PFSK-1 (cell line): ENCODE measurements at regions not wholly inside any gene's neighbourhood (a gene's known extent, or its start where the extent isn't known, plus 50 kb on each side); places are given as distances from the start of the nearest gene placed in this dataset.

Experiments
- FOXP2 ChIP-seq: optimal IDR thresholded peaks from 2 replicates; pipeline ENCODE3; 2011; ENCODE audit warnings: borderline replicate concordance, control low read depth, inconsistent platforms; ENCODE audit not compliant: insufficient read depth; ENCODE audit errors: extremely low read length, extremely low read depth
- POLR2AphosphoS5 ChIP-seq: IDR thresholded peaks from 2 replicates; pipeline ENCODE4 v1.6.1; 2012; ENCODE audit warnings: low read depth, mild to moderate bottlenecking, control low read depth, low read length, moderate library complexity
- REST ChIP-seq, 2 experiments: IDR thresholded peaks; 2 replicates each; pipeline versions ENCODE4 v1.6.1 to v1.8.0; 2011 to 2012; ENCODE audit warnings: low read depth in 2 of 2, low read length in 2 of 2, control low read depth in 1 of 2, inconsistent platforms in 1 of 2, mild to moderate bottlenecking in 1 of 2, moderate library complexity in 1 of 2; ENCODE audit not compliant: insufficient read depth in 1 of 2
- SIN3A ChIP-seq: IDR thresholded peaks from 2 replicates; pipeline ENCODE4 v1.6.1; 2012; ENCODE audit warnings: mild to moderate bottlenecking, low read length, moderate library complexity, borderline replicate concordance; ENCODE audit not compliant: insufficient read depth
- TAF1 ChIP-seq: IDR thresholded peaks from 2 replicates; pipeline ENCODE4 v1.6.1; 2012; ENCODE audit warnings: low read length, control low read depth, borderline replicate concordance; ENCODE audit not compliant: insufficient read depth

- TF ChIP-seq TAF1, result no peak
Observed at GRCh38 chr9:38138276-38138675, 69.2 kb upstream of the SHB start.

GRCh38 chr9:38137342-38137741 is 68.3 kb upstream of the SHB start:
- TF ChIP-seq TAF1 (no peak), POLR2AphosphoS5 (no peak), FOXP2 (no peak), REST (IDR thresholded peaks at IDR 0.05; ENCODE audit: insufficient read depth in 1 of 2, low read depth in 2 of 2, low read length in 2 of 2) (no peak), SIN3A (no peak)

GRCh38 chr9:38136386-38136785 is 67.4 kb upstream of the SHB start:
- TF ChIP-seq TAF1 (no peak), FOXP2 (no peak), SIN3A (no peak), POLR2AphosphoS5 (no peak), REST (IDR thresholded peaks at IDR 0.05; ENCODE audit: insufficient read depth in 1 of 2, low read depth in 2 of 2, low read length in 2 of 2) (no peak)

GRCh38 chr9:38134611-38135237 is 65.7 kb upstream of the SHB start:
- TF ChIP-seq TAF1 (no peak), FOXP2 (no peak), SIN3A (no peak), REST (IDR thresholded peaks at IDR 0.05; ENCODE audit: insufficient read depth in 1 of 2, low read depth in 2 of 2, low read length in 2 of 2) (no peak), POLR2AphosphoS5 (no peak)

GRCh38 chr9:38133595-38133994 is 64.6 kb upstream of the SHB start:
- TF ChIP-seq FOXP2 (no peak), SIN3A (no peak), TAF1 (no peak), REST (IDR thresholded peaks at IDR 0.05; ENCODE audit: insufficient read depth in 1 of 2, low read depth in 2 of 2, low read length in 2 of 2) (no peak), POLR2AphosphoS5 (no peak)
